ENCODE measurements at regions not wholly inside any gene's neighbourhood (a gene's known extent, or its start where the extent isn't known, plus 50 kb on each side); places are given as distances from the start of the nearest gene placed in this dataset.

GRCh38 chr9:126055381-126055985 is 271.1 kb upstream of the MVB12B start:
- Histone ChIP-seq H3K9ac (ENCODE audit: control insufficient read depth, insufficient read depth, low read length) (no peak overlapping the region), H4K20me1 (ENCODE audit: control insufficient read depth, insufficient read depth) (no peaks in the 10 kb centered on the region), H3K4me1 (ENCODE audit: control insufficient read depth, insufficient read depth, low read length) (no peaks in the 10 kb centered on the region), H3K4me2 (ENCODE audit: control insufficient read depth, insufficient read depth) (no peak overlapping the region), H3K9me3 (replicated peaks; ENCODE audit: control insufficient read depth, insufficient read depth, low read length) (no peaks in the 10 kb centered on the region), H3K27ac (ENCODE audit: control insufficient read depth, insufficient read depth) (no peak overlapping the region), H2AFZ (ENCODE audit: control insufficient read depth, low read depth, low read length) (no peak overlapping the region), H3K4me3 (no peak overlapping the region), H3K36me3 (ENCODE audit: control insufficient read depth in 2 of 2, insufficient read depth in 2 of 2, low read length in 1 of 2) (no peaks in the 10 kb centered on the region), H3K79me2 (ENCODE audit: control insufficient read depth, insufficient read depth, low read length) (no peaks in the 10 kb centered on the region), H3K27me3 (replicated peaks in 1 of 2; ENCODE audit: control insufficient read depth in 2 of 2, insufficient read depth in 2 of 2, low read length in 1 of 2) (peaks cover 0 to 3% of the 10 kb centered on the region in 2 experiments; a peak in 3 of 4 replicates)
- CTCF ChIA-PET, result no interaction called here
- FAIRE-seq (no peak), ATAC-seq (no peak), DNase-seq (ENCODE audit: low read depth, low spot score) (no peak)
- no peak for TF ChIP-seq PRDM15 (CRISPR knock-in tag; IDR thresholded peaks at IDR 0.05)
- TF ChIP-seq SREBF2 (IDR thresholded peaks at IDR 0.05; ENCODE audit: low read length), result no peak
- TF ChIP-seq BHLHE40 (IDR thresholded peaks at IDR 0.05; ENCODE audit: borderline replicate concordance in 1 of 2, low read depth in 2 of 2, low read length in 1 of 2), result no peak
- TF ChIP-seq SMAD5 (IDR thresholded peaks at IDR 0.05; ENCODE audit: low read depth), result no peak
- no peak for TF ChIP-seq CTCF (IDR thresholded peaks at IDR 0.05 in 2 of 3, conservative IDR thresholded peaks at IDR 0.05 in 1 of 3; ENCODE audit: control insufficient read depth in 2 of 3, extremely low read depth in 1 of 3, insufficient read depth in 1 of 3, low read depth in 3 of 3, low read length in 3 of 3)
- no peak for TF ChIP-seq NFXL1 (IDR thresholded peaks at IDR 0.05; ENCODE audit: borderline replicate concordance)
- TF ChIP-seq HSF1 (IDR thresholded peaks at IDR 0.05; ENCODE audit: low read depth, low read length), result no peak
- TF ChIP-seq KAT2A (conservative IDR thresholded peaks at IDR 0.05; ENCODE audit: control insufficient read depth, low read depth, low read length), result no peak
- TF ChIP-seq CREB1 (IDR thresholded peaks at IDR 0.05; ENCODE audit: low read depth), result no peak
- POLR2A ChIA-PET, result no interaction called here
- in situ Hi-C loops (cut with MboI) (no loop called here), intact Hi-C loops (cut with micrococcal nuclease; ENCODE audit: unreplicated experiment) (no loop called here)
- 40% methylated on average over 16 of the region's 16 CpGs for WGBS (ENCODE audit: insufficient coverage, insufficient replicate concordance, low lambda C conversion rate, missing lambda C conversion rate)
- SMC1A ChIA-PET (ENCODE audit: uncharacterized antibody, unreplicated experiment), result no interaction called here
- RAD21 ChIA-PET (ENCODE audit: unreplicated experiment), result no interaction called here
- BruUV-seq (replicated peaks), result no TSS peak

All from GM12878 (cell line).